ENCODE measurements at regions not wholly inside any gene's neighbourhood (a gene's known extent, or its start where the extent isn't known, plus 50 kb on each side); places are given as distances from the start of the nearest gene placed in this dataset.

GRCh38 chr2:136234261-136234660, 116.3 kb upstream of the CXCR4 start:
- BruUV-seq (replicated peaks) = no TSS peak
- Mint-ChIP-seq H3K9me3 (ENCODE audit: low read depth, unreplicated experiment) (peaks cover 2% of the 10 kb centered on the region), H3K27me3 (ENCODE audit: unreplicated experiment) (peaks cover 18% of the 10 kb centered on the region), H3K36me3 (ENCODE audit: insufficient read depth, unreplicated experiment) (no peaks in the 10 kb centered on the region), H3K27ac (ENCODE audit: unreplicated experiment) (no peak overlapping the region), H3K4me1 (ENCODE audit: low read depth, unreplicated experiment) (peaks cover 24% of the 10 kb centered on the region), H3K4me3 (ENCODE audit: low read depth, unreplicated experiment) (no peak overlapping the region)
- no peak for TF ChIP-seq CTCF (IDR thresholded peaks at IDR 0.05; ENCODE audit: unreplicated experiment)
- no peak for DNase-seq
- intact Hi-C loops (cut with micrococcal nuclease; ENCODE audit: unreplicated experiment) = no loop called here
- CTCF ChIA-PET = interaction anchor here (1.2 kb wide), 1 partner anchor 320 kb away, joined by 3 read pairs; no protein-coding TSS in a partner anchor

GRCh38 chr2:136233298-136233697, 115.3 kb upstream of the CXCR4 start:
- Mint-ChIP-seq H3K27me3 (ENCODE audit: unreplicated experiment) (peaks cover 26% of the 10 kb centered on the region), H3K4me1 (ENCODE audit: low read depth, unreplicated experiment) (peaks cover 15% of the 10 kb centered on the region), H3K9me3 (ENCODE audit: low read depth, unreplicated experiment) (peaks cover 2% of the 10 kb centered on the region), H3K27ac (ENCODE audit: unreplicated experiment) (no peak overlapping the region), H3K4me3 (ENCODE audit: low read depth, unreplicated experiment) (no peak overlapping the region), H3K36me3 (ENCODE audit: insufficient read depth, unreplicated experiment) (no peaks in the 10 kb centered on the region)
- TF ChIP-seq CTCF (IDR thresholded peaks at IDR 0.05; ENCODE audit: unreplicated experiment) = no peak
- DNase-seq = no peak
- intact Hi-C loops (cut with micrococcal nuclease; ENCODE audit: unreplicated experiment) = no loop called here
- CTCF ChIA-PET = no interaction called here
- no TSS peak for BruUV-seq (replicated peaks)

- H3K4me3 Mint-ChIP-seq (ENCODE audit: low read depth, unreplicated experiment) = no peak overlapping the region
- H3K27ac Mint-ChIP-seq (ENCODE audit: unreplicated experiment) = no peak overlapping the region
- peaks cover 2% of the 10 kb centered on the region for H3K9me3 Mint-ChIP-seq (ENCODE audit: low read depth, unreplicated experiment)
- intact Hi-C loops (cut with micrococcal nuclease; ENCODE audit: unreplicated experiment) = no loop called here
- no peak for DNase-seq
- H3K27me3 Mint-ChIP-seq (ENCODE audit: unreplicated experiment) = peaks cover 26% of the 10 kb centered on the region
- H3K4me1 Mint-ChIP-seq (ENCODE audit: low read depth, unreplicated experiment) = peaks cover 9% of the 10 kb centered on the region
- no peak for TF ChIP-seq CTCF (IDR thresholded peaks at IDR 0.05; ENCODE audit: unreplicated experiment)
- H3K36me3 Mint-ChIP-seq (ENCODE audit: insufficient read depth, unreplicated experiment) = no peaks in the 10 kb centered on the region
- BruUV-seq (replicated peaks) = no TSS peak
- CTCF ChIA-PET = no interaction called here
Measured at GRCh38 chr2:136232456-136233172, 114.7 kb upstream of the CXCR4 start.

- no peak for DNase-seq
- intact Hi-C loops (cut with micrococcal nuclease; ENCODE audit: unreplicated experiment) = no loop called here
- Mint-ChIP-seq H3K9me3 (ENCODE audit: low read depth, unreplicated experiment) (no peaks in the 10 kb centered on the region), H3K4me1 (ENCODE audit: low read depth, unreplicated experiment) (no peaks in the 10 kb centered on the region), H3K36me3 (ENCODE audit: insufficient read depth, unreplicated experiment) (no peaks in the 10 kb centered on the region), H3K27ac (ENCODE audit: unreplicated experiment) (no peak overlapping the region), H3K27me3 (ENCODE audit: unreplicated experiment) (peaks cover 26% of the 10 kb centered on the region), H3K4me3 (ENCODE audit: low read depth, unreplicated experiment) (no peak overlapping the region)
- CTCF ChIA-PET = no interaction called here
- no TSS peak for BruUV-seq (replicated peaks)
- TF ChIP-seq CTCF (IDR thresholded peaks at IDR 0.05; ENCODE audit: unreplicated experiment) = no peak
Measured at GRCh38 chr2:136230464-136230863, 112.5 kb upstream of the CXCR4 start.
